ENCODE measurements at regions not wholly inside any gene's neighbourhood (a gene's known extent, or its start where the extent isn't known, plus 50 kb on each side); places are given as distances from the start of the nearest gene placed in this dataset.

GRCh38 chr16:73878611-73879010, 418.0 kb upstream of the PSMD7 start:
- DNase-seq = peak; percentile 5

- DNase-seq = no peak
These were observed 419.5 kb upstream of the PSMD7 start for GRCh38 chr16:73877150-73877549.

DNA sequence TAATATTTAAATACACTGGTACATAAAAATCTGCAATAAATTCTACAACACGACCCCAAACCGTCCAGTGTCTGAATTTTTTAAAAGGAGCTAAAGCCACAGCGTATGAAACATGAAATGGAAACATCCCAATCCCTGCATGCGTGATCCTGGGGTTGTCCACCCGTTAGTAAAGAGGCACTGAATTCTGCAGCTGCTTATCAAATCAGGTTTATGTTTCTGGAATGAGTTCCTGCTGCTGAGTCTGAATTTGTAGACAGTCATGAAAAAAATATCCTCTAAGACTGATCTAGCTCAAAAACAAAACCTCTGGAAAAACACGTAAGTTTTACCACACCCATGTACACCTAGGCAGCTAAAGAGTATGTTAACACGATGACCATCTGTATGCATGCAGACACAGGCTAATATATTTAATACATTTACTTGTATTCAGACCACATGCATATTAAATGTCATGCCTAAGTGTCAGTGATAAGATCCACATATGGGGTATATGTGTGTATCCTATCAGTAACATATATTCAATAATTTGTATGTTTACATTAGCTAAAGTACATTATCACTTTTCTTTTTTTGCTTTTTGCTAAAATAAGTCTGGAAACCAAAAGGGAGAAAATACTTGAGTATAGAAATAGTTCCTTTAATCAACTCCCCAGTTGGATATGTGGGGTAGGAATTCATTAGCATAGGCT, 420.5 kb upstream of the PSMD7 start:
- DNase-seq = no peak

DNA sequence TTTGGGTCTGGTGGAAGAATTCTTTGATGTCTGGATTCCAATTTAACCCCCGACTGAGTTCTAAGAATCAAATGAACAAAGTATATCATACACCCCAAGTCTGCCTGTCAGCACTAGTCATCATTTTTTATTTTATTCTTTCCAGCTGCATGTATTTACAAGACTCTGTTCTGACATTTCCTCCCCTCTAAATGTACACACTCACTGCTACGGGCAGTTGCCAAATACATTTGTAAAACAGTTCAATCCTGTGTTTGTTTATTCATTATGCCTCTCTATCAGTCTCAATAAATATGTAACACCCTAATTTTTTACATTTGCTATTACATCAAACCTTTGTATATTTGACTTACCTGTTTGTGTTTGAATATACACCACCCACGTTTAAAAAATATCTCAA, 422.3 kb upstream of the PSMD7 start:
- no peak for DNase-seq

DNA sequence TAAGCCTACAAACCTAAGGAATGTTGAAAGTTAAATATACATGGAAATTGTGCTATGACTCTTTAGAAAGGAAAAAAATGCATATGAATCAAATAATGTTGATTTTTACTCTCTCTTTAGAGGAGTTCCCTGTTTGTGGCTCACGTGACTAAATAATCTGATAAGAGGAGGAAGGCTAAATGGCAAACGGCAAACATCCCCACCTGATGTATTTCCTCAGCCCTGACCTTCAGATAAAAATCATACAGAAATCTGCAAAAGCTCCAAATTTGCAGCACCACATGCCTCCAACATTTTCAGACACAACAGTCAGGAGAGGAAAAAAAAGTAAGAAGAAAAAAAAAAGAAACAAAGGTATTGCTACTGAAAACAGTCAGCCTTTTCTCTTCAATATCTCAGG, 423.0 kb upstream of the PSMD7 start:
- no peak for DNase-seq

DNA sequence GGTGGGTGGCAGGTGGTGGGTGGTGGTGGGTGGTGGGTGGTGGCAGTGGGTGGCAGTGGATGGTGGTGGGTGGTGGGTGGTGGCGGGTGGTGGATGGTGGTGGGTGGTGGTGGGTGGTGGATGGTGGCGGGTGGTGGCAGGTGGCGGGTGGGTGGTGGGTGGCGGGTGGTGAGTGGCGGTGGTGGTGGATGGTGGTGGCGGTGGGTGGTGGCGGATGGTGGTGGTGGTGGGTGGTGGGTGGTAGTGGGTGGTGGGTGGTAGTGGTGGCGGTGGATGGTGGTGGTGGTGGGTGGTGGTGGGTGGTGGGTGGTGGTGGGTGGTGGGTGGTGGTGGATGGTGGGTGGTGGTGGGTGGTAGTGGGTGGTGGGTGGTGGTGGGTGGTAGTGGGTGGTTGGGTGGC, 423.8 kb upstream of the PSMD7 start:
- no peak for DNase-seq

DNA sequence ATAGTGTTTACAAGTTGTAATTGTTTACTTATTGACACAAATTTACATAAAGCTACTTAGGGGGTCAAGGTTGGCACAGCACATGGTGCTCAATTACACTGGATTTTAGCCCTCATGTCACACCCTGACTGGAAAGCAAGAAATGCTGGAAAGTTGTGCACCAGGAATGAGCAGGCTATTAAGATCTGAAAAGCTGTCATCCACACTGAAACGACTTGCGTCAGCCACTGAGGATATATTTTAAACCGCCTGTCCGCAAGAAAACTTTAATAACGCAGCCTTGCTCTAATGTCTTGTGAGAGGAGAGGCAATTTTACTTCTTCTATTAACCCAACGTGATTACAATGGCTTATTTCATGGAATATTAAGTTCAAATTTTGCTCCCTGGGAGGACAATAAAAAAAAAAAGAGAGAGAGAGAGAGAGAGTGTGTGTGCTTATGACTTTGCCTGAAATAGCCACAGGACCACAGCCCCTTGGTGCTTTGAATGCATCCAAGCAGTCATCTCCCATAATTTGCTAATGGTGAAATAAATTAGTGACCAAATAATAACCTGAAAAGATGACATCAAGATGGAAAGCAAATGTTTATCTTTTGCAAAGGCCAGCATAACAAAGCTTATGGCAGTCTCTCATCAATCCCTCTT, 425.4 kb upstream of the PSMD7 start:
- no peak for DNase-seq

GRCh38 chr16:73869126-73869525, 427.5 kb upstream of the PSMD7 start:
- DNase-seq = no peak

DNA sequence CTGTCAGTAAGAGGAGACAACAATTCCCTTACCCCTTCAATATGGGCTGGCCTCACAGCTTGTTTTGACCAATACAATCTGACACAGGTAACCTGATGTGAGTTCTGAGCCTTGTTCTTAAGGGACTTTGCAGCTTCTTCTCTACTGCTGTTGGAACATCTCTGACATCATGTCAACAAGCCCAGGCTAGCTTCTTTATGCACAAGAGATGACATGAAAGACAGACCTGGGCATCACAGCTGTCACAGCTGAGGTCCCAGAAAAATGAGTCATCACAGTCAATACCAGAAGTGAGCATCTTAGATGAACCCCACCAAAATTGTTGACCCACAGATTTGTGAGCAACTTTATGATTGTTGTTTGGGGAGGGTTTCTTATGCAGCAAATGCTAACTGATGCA, 431.7 kb upstream of the PSMD7 start:
- DNase-seq = no peak

GRCh38 chr16:73858326-73858725, 438.3 kb upstream of the PSMD7 start:
- no peak for DNase-seq

DNA sequence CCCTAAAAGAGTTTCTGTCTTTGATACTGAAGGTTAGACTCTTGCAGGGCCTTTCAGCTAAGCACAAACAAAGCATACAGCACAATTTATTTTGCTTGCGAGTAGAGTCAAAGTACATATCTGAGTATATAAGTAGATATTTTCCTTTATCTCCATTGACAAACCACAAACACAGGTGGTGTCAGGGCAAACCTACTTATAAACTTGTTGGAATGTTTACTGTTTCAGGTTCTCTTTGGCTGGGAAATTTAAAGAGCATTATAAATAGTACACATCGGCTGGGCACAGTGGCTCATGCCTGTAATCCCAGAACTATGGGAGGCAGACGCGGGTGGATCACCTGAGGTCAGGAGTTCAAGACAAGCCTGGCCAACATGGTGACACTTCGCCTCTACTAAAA, 442.6 kb upstream of the PSMD7 start:
- DNase-seq = no peak

- no peak for DNase-seq
These were observed 444.1 kb upstream of the PSMD7 start for GRCh38 chr16:73852561-73852960.

GRCh38 chr16:73848993-73849392, 447.6 kb upstream of the PSMD7 start:
- no peak for DNase-seq

- DNase-seq = no peak
These were observed 449.5 kb upstream of the PSMD7 start for GRCh38 chr16:73847090-73847489.

DNA sequence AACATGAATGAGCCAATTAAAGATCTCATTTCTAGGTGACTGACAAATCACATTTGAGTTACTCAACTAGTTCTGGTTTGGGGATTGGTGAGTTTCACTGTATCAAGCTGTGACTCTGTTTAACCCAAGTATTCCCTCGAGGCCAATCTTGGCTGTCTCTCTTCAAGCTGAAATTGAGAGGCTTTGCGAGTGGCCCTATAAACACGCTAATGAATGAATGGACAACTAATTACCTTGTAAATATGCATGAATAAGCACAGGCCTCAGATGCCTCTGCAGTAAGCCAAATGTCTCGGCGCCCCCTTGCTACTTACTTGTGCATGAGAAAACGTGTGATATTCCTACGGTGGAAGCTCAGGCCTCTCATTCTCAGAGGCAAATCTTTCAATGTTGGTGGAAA, 450.3 kb upstream of the PSMD7 start:
- no peak for DNase-seq

- no peak for DNase-seq
These were observed 450.6 kb upstream of the PSMD7 start for GRCh38 chr16:73846007-73846330.

DNA sequence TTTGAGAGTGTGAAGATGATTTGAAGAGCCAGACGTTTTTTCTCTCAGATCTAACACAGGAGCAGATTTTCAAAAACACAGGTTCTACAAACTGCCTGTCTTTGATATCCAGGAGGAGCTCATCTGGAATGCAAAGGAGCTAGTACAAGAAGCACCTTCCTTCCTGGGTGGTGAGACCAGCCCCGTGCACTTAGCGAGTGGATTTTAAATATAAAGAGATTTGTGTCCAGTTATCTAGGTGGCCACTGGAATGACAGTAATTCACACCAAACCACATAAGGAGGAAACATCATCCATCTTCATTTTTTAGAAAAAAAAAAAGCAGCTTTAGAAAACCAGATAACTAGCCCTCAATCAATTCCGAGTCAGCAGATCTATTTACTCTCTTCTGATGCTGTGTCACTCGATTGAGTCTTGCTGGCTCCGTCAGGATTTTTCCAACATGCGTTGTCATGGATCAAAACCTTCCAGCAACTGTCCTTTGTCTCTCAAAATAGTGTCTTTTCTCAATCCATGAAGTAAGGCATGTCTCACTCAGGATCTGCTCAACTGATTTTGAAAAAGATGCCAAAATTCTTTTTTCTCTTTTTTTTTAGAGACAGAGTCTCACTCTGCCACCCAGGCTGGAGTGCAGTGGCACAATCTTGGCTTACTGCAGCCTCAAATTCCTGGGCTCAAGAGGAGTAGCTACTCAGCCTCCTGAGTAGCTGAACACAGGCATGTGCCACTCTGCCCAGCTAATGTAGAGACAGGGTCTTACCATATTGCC, 451.2 kb upstream of the PSMD7 start:
- DNase-seq = no peak

- no peak for DNase-seq
These were observed 455.9 kb upstream of the PSMD7 start for GRCh38 chr16:73840728-73841127.

DNA sequence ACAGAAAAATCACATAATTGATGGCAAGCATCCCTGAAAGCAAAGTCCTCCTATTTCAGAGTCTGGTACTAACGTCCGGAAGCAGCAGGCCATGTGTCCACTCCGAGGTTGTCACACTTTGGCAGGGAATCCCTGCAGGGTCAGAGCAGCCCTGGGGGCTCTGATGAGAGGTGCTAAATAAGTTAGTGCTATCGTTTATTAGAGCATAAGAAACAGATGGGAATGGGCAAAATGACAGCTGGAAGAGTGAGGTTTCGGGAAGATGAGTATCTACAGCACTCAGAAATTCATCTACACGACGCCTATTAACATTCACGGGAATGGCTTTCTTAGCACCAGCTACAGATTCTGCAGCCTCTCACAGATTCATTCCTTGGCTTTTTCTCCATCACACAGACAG, 465.4 kb upstream of the PSMD7 start:
- no peak for DNase-seq

DNA sequence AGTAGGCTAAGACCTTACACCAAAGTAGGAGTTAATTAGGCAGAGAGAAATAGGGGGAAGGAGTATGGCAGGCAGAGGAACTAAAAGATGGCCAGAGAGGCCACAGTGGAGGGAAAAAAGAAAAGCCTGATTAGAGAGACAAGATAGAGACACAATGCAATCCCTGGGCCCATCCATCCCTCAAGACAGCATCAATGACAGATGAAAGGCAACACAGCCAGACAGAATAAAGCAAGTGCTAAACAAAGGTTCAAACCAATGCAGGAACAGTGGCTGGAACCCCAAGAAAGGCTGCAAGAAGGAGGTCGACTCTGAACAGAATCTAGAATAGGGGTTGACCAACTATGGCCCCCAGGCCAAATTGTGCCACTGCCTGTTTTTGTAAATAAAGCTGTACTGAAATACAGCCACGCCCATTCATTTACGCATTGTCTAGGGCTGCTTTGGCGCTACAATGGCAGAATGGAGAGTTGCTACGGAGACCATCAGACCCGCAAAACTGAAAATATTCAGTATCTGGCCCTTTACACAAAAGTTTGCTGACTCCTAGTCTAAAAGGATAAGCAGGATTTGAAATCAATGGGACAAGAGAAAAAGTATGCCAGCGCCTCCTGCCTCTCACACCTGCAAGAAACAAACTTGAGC, 473.3 kb upstream of the PSMD7 start:
- DNase-seq = no peak

DNA sequence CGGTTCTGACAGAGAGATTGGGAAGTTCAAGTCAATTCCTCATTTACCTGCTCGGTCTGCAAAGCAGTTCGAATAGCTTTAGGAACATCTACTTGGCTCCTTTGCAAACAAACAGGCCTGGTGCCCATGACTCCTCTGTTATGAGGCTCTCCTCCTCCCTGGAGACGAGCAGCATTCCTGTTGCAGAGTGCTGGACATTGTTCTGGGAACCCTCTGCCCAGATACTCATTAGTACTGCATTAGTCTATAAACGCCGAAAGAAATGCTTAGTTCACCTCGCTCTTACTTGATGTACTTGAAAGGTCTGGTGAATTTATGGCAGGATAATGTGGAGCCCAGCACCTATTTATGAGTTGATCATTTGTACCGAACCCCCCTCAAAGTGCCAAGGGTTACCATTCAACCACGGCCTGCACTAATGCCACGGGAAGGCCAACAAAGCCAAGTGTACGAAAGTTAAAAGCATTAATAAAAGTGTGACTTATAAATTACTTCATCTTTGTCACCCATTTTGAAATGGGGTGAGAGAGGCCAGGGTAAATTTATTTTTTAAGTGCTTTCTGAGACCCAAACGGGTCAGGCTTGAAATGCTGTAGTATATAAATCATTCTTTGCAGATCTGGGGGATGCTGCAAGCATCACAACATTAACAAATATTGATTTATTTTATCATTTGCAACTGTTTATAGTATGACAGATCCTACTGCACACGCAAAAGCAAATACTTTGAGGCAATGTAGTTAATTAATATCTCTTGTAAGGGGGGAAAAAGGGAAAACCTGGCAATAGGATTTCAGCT, 478.9 kb upstream of the PSMD7 start:
- DNase-seq = no peak

GRCh38 chr16:73813527-73813926, 483.1 kb upstream of the PSMD7 start:
- DNase-seq = no peak

DNA sequence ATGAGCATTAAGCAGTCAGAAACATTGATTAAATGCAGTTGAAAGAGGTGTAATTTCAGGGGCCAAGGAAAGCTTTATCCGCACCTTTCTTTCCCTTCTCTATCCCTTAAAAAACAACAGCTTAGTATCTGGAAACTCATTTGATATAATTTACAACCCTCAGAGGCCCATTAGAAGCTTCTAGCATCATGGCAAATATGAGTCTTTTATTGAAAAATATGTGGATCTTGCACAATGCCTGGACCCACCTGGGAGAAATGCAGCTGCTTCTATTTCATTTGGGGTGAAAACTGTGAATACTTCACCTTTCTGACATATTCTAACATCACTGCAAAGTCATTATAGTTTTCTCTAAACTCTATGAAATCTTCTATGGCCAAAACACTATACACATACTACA, 492.2 kb upstream of the PSMD7 start:
- DNase-seq = no peak
